PC-3 (cell line): ENCODE measurements at regions not wholly inside any gene's neighbourhood (a gene's known extent, or its start where the extent isn't known, plus 50 kb on each side); places are given as distances from the start of the nearest gene placed in this dataset.

Experiments
- ATAC-seq: fragments of 200-7000 bp; cut with Tn5 transposase; 2 replicates; pipeline ENCODE4 v1.9.1; 2020; ENCODE audit warnings: mild to moderate bottlenecking, moderate library complexity
- BruUV-seq: library from RNA; stranded (reverse); fragments of 400-500 nt; replicated peaks from 2 replicates; lab custom pipeline; 2021; lab: Mats Ljungman, UMichigan
- CTCF ChIA-PET: fragments of 300-600 bp; sonication (Branson Sonifier 250); formaldehyde crosslinking; loops from one replicate; lab custom pipeline; 2022; ENCODE audit warnings: antibody characterized with exemption; lab: Charles Lee
- POLR2A ChIA-PET: fragments of 300-600 bp; sonication (Branson Sonifier 250); formaldehyde crosslinking; loops from one replicate; lab custom pipeline; 2022; ENCODE audit warnings: antibody characterized with exemption; ENCODE audit not compliant: unreplicated experiment; lab: Charles Lee
- DNase-seq: peaks from one replicate; pipeline ENCODE4 v3.0.0-alpha.2; 2015
- H2AFZ ChIP-seq: fragments of 300-600 bp; sonication (generic); 2 replicates; pipeline ENCODE4 v1.6.0; 2016; ENCODE audit warnings: antibody characterized with exemption, low read length
- H3F3A ChIP-seq: fragments of 300-600 bp; sonication (generic); one replicate; pipeline ENCODE4 v1.6.0; 2017; ENCODE audit warnings: antibody characterized with exemption, low read length, control low read depth, mild to moderate bottlenecking; ENCODE audit not compliant: unreplicated experiment
- H3K27ac ChIP-seq: fragments of 300-600 bp; sonication (generic); 2 replicates; pipeline ENCODE4 v1.5.1; 2016; ENCODE audit warnings: mild to moderate bottlenecking, low read length
- H3K27me3 ChIP-seq: fragments of 300-600 bp; sonication (generic); 2 replicates; pipeline ENCODE4 v1.6.1; 2016; ENCODE audit warnings: low read length, mixed read lengths
- H3K36me3 ChIP-seq: fragments of 300-600 bp; sonication (generic); 2 replicates; pipeline ENCODE4 v1.6.1; 2016; ENCODE audit warnings: low read depth, mixed run types, low read length, mixed read lengths
- H3K4me1 ChIP-seq: fragments of 300-600 bp; sonication (generic); 2 replicates; pipeline ENCODE4 v1.5.1; 2016; ENCODE audit warnings: low read length; ENCODE audit not compliant: insufficient read depth
- H3K4me2 ChIP-seq: fragments of 300-600 bp; sonication (generic); 2 replicates; pipeline ENCODE4 v1.6.0; 2016; ENCODE audit warnings: low read length
- H3K4me3 ChIP-seq: fragments of 300-600 bp; sonication (generic); 2 replicates; pipeline ENCODE4 v1.5.1; 2016; ENCODE audit warnings: mild to moderate bottlenecking, low read length, mixed read lengths
- H3K79me2 ChIP-seq: fragments of 300-600 bp; sonication (generic); 2 replicates; pipeline ENCODE4 v1.6.1; 2017; ENCODE audit warnings: low read length, mixed read lengths
- H3K9ac ChIP-seq: fragments of 300-600 bp; sonication (generic); 2 replicates; pipeline ENCODE4 v1.6.0; 2016; ENCODE audit warnings: mild to moderate bottlenecking, low read length
- H3K9me2 ChIP-seq: fragments of 300-600 bp; sonication (generic); replicated peaks from 2 replicates; pipeline ENCODE4 v1.6.1; 2016; ENCODE audit warnings: mixed run types, low read length, mixed read lengths
- H3K9me3 ChIP-seq: fragments of 300-600 bp; sonication (generic); 2 replicates; pipeline ENCODE4 v1.6.1; 2016; ENCODE audit warnings: low read length, mixed read lengths
- H4K20me1 ChIP-seq: fragments of 300-600 bp; sonication (generic); 2 replicates; pipeline ENCODE4 v1.6.1; 2016; ENCODE audit warnings: low read length, mixed read lengths
- CTCF ChIP-seq: fragments of 300-600 bp; sonication (generic); conservative IDR thresholded peaks from 2 replicates; pipeline ENCODE4 v1.5.1; 2017; ENCODE audit warnings: antibody characterized with exemption, low read depth, mild to moderate bottlenecking, low read length
- EZH2 ChIP-seq: fragments of 300-600 bp; sonication (generic); IDR thresholded peaks from one replicate; pipeline ENCODE4 v1.6.1; 2017; ENCODE audit warnings: antibody characterized with exemption, mild to moderate bottlenecking, low read length; ENCODE audit not compliant: unreplicated experiment
- EZH2phosphoT487 ChIP-seq: fragments of 300-600 bp; sonication (generic); IDR thresholded peaks from 2 replicates; pipeline ENCODE4 v1.6.1; 2018; ENCODE audit warnings: mild to moderate bottlenecking, antibody characterized with exemption, low read length, borderline replicate concordance
- intact Hi-C: fragments of 100-400 bp; cut with micrococcal nuclease; formaldehyde crosslinking; loops from 2 replicates; pipeline ENCODE4 v1.9.0; 2023

GRCh38 chr5:4901305-4901811, 238.8 kb upstream of the ADAMTS16 start:
- H3K9ac ChIP-seq: no peak overlapping the region
- DNase-seq (no peak), ATAC-seq (no peak)
- BruUV-seq: no TSS peak
- peaks cover 71% of the 10 kb centered on the region for H3K27me3 ChIP-seq
- CTCF ChIA-PET: no interaction called here
- no peak overlapping the region for H2AFZ ChIP-seq
- POLR2A ChIA-PET: no interaction called here
- H3K9me2 ChIP-seq: no peaks in the 10 kb centered on the region
- H3K4me1 ChIP-seq: no peaks in the 10 kb centered on the region
- TF ChIP-seq EZH2 (no peak), CTCF (no peak), EZH2phosphoT487 (no peak)
- H3K36me3 ChIP-seq: no peaks in the 10 kb centered on the region
- intact Hi-C loops: no loop called here
- no peaks in the 10 kb centered on the region for H3K79me2 ChIP-seq
- H3K4me2 ChIP-seq: no peak overlapping the region
- no peak overlapping the region for H3K4me3 ChIP-seq
- no peaks in the 10 kb centered on the region for H3F3A ChIP-seq
- H3K9me3 ChIP-seq: no peaks in the 10 kb centered on the region
- H4K20me1 ChIP-seq: no peaks in the 10 kb centered on the region
- H3K27ac ChIP-seq: no peak overlapping the region

- H2AFZ ChIP-seq: no peak overlapping the region
- H4K20me1 ChIP-seq: no peaks in the 10 kb centered on the region
- no peaks in the 10 kb centered on the region for H3K9me2 ChIP-seq
- no peaks in the 10 kb centered on the region for H3F3A ChIP-seq
- ChIA-PET POLR2A (no interaction called here), CTCF (no interaction called here)
- TF ChIP-seq CTCF (no peak), EZH2phosphoT487 (no peak), EZH2 (no peak)
- DNase-seq: no peak
- intact Hi-C loops: no loop called here
- H3K4me2 ChIP-seq: no peak overlapping the region
- H3K79me2 ChIP-seq: no peaks in the 10 kb centered on the region
- no peaks in the 10 kb centered on the region for H3K9me3 ChIP-seq
- peaks cover 68% of the 10 kb centered on the region for H3K27me3 ChIP-seq
- H3K27ac ChIP-seq: no peak overlapping the region
- no peak overlapping the region for H3K4me3 ChIP-seq
- ATAC-seq: no peak
- H3K4me1 ChIP-seq: no peaks in the 10 kb centered on the region
- no TSS peak for BruUV-seq
- H3K36me3 ChIP-seq: no peaks in the 10 kb centered on the region
- no peak overlapping the region for H3K9ac ChIP-seq
Measured at GRCh38 chr5:4901924-4902323, 238.2 kb upstream of the ADAMTS16 start.

DNA sequence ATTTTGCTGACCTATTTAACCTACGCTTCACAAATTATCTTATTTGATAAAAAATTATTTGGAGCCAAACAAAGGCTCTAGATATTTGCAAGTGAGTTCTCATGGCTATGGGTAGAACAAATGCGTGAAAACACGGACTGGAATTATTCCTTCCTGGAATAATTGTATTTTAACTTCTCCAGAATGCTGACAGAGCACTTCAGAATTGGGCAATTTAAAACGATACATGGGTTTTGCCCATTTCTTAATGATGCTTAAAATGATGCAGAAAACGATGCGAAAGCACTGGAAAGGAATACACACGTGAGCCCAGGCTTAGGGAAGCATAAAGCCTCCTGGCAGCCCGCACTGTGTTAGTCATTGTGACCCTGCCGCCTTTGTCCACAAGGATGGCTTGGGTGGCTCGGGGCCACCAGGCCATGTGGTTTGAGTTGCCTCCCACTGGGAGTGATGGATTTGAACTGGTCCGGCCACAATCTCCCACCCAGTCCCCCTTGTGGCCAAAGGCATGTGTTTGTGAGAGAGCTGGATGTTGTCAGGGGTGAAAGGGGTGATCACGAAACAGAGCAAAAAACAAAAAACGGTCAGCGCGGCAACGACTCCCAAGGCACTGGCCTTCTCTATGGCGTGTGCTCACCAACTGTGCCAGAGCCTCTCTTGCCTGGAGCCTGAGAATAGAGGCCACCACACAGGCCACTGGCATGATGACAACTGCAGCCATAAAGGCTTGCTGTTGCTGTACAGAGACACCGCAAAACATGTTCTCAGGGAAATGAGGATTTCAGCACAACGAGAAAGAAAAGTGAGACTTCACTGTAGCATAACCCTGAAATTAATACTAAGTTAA, 234.2 kb upstream of the ADAMTS16 start:
- no TSS peak for BruUV-seq
- Histone ChIP-seq H3K4me2 (no peak overlapping the region), H4K20me1 (no peaks in the 10 kb centered on the region), H3K4me3 (no peak overlapping the region), H3K4me1 (no peaks in the 10 kb centered on the region), H3K36me3 (no peaks in the 10 kb centered on the region), H3K79me2 (no peaks in the 10 kb centered on the region), H3K27ac (no peak overlapping the region), H3K9me3 (no peaks in the 10 kb centered on the region), H2AFZ (no peak overlapping the region), H3K9me2 (no peaks in the 10 kb centered on the region), H3K9ac (no peak overlapping the region), H3F3A (no peaks in the 10 kb centered on the region), H3K27me3 (peaks cover 58% of the 10 kb centered on the region)
- intact Hi-C loops: no loop called here
- no peak for DNase-seq
- ATAC-seq: no peak
- ChIA-PET CTCF (no interaction called here), POLR2A (no interaction called here)
- TF ChIP-seq EZH2: no peak
- TF ChIP-seq CTCF: no peak
- TF ChIP-seq EZH2phosphoT487: no peak
